ENCODE measurements at regions not wholly inside any gene's neighbourhood (a gene's known extent, or its start where the extent isn't known, plus 50 kb on each side); places are given as distances from the start of the nearest gene placed in this dataset.

- no peaks in the 10 kb centered on the region for H3K36me3 ChIP-seq (replicated peaks)
- DNase-seq = no peak
- H3K27me3 ChIP-seq (replicated peaks) = no peaks in the 10 kb centered on the region
- TF ChIP-seq CTCF (IDR thresholded peaks at IDR 0.05; ENCODE audit: low read depth, low read length, missing control alignments) = no peak
- H3K4me3 ChIP-seq (ENCODE audit: low read depth, low read length) = no peak overlapping the region
- in situ Hi-C loops (cut with HindIII; ENCODE audit: low pct_ligation_motif_present, low sequenced_read_pairs) = no loop called here
- no peak overlapping the region for H3K27ac ChIP-seq
Measured at GRCh38 chr11:119902656-119903231, 173.7 kb upstream of the NECTIN1 start.

- TF ChIP-seq CTCF (IDR thresholded peaks at IDR 0.05; ENCODE audit: low read depth, low read length, missing control alignments) = no peak
- Histone ChIP-seq H3K27me3 (replicated peaks) (no peaks in the 10 kb centered on the region), H3K36me3 (replicated peaks) (no peaks in the 10 kb centered on the region), H3K27ac (no peak overlapping the region), H3K4me3 (ENCODE audit: low read depth, low read length) (no peak overlapping the region)
- in situ Hi-C loops (cut with HindIII; ENCODE audit: low pct_ligation_motif_present, low sequenced_read_pairs) = no loop called here
- no peak for DNase-seq
Measured at GRCh38 chr11:119901657-119902577, 172.9 kb upstream of the NECTIN1 start.

- TF ChIP-seq CTCF (IDR thresholded peaks at IDR 0.05; ENCODE audit: low read depth, low read length, missing control alignments) = no peak
- no peak for DNase-seq
- Histone ChIP-seq H3K27me3 (replicated peaks) (no peaks in the 10 kb centered on the region), H3K36me3 (replicated peaks) (no peaks in the 10 kb centered on the region), H3K4me3 (ENCODE audit: low read depth, low read length) (no peak overlapping the region), H3K27ac (no peak overlapping the region)
- in situ Hi-C loops (cut with HindIII; ENCODE audit: low pct_ligation_motif_present, low sequenced_read_pairs) = no loop called here
Measured at GRCh38 chr11:119899997-119900396, 171.0 kb upstream of the NECTIN1 start.

GRCh38 chr11:119897576-119897975 lies 168.6 kb upstream of the NECTIN1 start:
- in situ Hi-C loops (cut with HindIII; ENCODE audit: low pct_ligation_motif_present, low sequenced_read_pairs) = no loop called here
- Histone ChIP-seq H3K4me3 (ENCODE audit: low read depth, low read length) (no peak overlapping the region), H3K27ac (no peak overlapping the region), H3K36me3 (replicated peaks) (no peaks in the 10 kb centered on the region), H3K27me3 (replicated peaks) (no peaks in the 10 kb centered on the region)
- no peak for DNase-seq
- no peak for TF ChIP-seq CTCF (IDR thresholded peaks at IDR 0.05; ENCODE audit: low read depth, low read length, missing control alignments)

GRCh38 chr11:119897046-119897440 lies 168.0 kb upstream of the NECTIN1 start:
- no peak overlapping the region for H3K27ac ChIP-seq
- TF ChIP-seq CTCF (IDR thresholded peaks at IDR 0.05; ENCODE audit: low read depth, low read length, missing control alignments) = no peak
- in situ Hi-C loops (cut with HindIII; ENCODE audit: low pct_ligation_motif_present, low sequenced_read_pairs) = no loop called here

More at GRCh38 chr11:119897046-119897440, 168.0 kb upstream of the NECTIN1 start:
- H3K27me3 ChIP-seq (replicated peaks) = no peaks in the 10 kb centered on the region
- no peak for DNase-seq
- H3K4me3 ChIP-seq (ENCODE audit: low read depth, low read length) = no peak overlapping the region
- H3K36me3 ChIP-seq (replicated peaks) = no peaks in the 10 kb centered on the region

Measured in brain microvascular endothelial cell (primary cell).